Transverse colon (tissue), 4 donors: ENCODE measurements at regions not wholly inside any gene's neighbourhood (a gene's known extent, or its start where the extent isn't known, plus 50 kb on each side); places are given as distances from the start of the nearest gene placed in this dataset.

Experiments used
- DNase-seq: peaks from one replicate; pipeline ENCODE4 v3.0.0-alpha.2; 2019
- H3K27ac ChIP-seq, 4 donors: fragments of 200-600 bp; sonication (generic); 2 replicates each; pipeline ENCODE4 v1.5.1; 2016 to 2018; ENCODE audit warnings: inconsistent platforms in 4 of 4
- H3K27me3 ChIP-seq: fragments of 200-600 bp; sonication (generic); 2 replicates; pipeline ENCODE4 v1.5.1; 2017; ENCODE audit warnings: inconsistent platforms
- H3K36me3 ChIP-seq, 4 donors: fragments of 200-600 bp; sonication (generic); 2 replicates each; pipeline ENCODE4 v1.5.1; 2017 to 2019; ENCODE audit warnings: inconsistent platforms in 4 of 4
- H3K4me1 ChIP-seq, 4 donors: fragments of 200-600 bp; sonication (generic); 2 replicates each; pipeline ENCODE4 v1.5.1; 2017 to 2020; ENCODE audit warnings: inconsistent platforms in 4 of 4
- H3K4me3 ChIP-seq, 4 donors: fragments of 200-600 bp; sonication (generic); 1 replicate in 1 of 4; 2 replicates in 3 of 4; pipeline versions ENCODE4 v1.5.1 to v1.6.1; 2017 to 2019; ENCODE audit warnings: inconsistent platforms in 4 of 4
- H3K9me3 ChIP-seq, 2 donors: fragments of 200-600 bp; sonication (generic); 2 replicates each; pipeline ENCODE4 v1.5.1; 2017 to 2019; ENCODE audit warnings: inconsistent platforms in 2 of 2
- EP300 ChIP-seq: sonication (generic); formaldehyde crosslinking; IDR thresholded peaks from one replicate; pipeline ENCODE4 v1.6.1; 2017; ENCODE audit warnings: antibody characterized with exemption, low read depth
- POLR2A ChIP-seq: fragments of 450-650 bp; IDR thresholded peaks from one replicate; pipeline ENCODE4 v1.6.1; 2016; ENCODE audit warnings: antibody characterized with exemption, mild to moderate bottlenecking, moderate library complexity
- POLR2AphosphoS5 ChIP-seq, 3 donors: sonication (generic); formaldehyde crosslinking; IDR thresholded peaks; one replicate each; pipeline ENCODE4 v1.6.1; 2016; ENCODE audit warnings: antibody characterized with exemption in 3 of 3
- WGBS, 2 donors: methylation state at CpG; one replicate each; pipeline ENCODE4 v1.1.5; 2018; ENCODE audit warnings: low coverage in 1 of 2; 5-methylcytosine and 5-hydroxymethylcytosine counted together
- in situ Hi-C, 4 donors: fragments of 200-750 bp; cut with MboI; loops; one replicate each; pipeline versions ENCODE4 v1.15.0 to v1.15.1; 2017; ENCODE audit warnings: low sequenced_read_pairs in 3 of 4, low pct_ligation_motif_present in 1 of 4, low pct_unique_long_range_greater_than_20kb in 1 of 4
- intact Hi-C: fragments of 100-400 bp; cut with DNase I; formaldehyde crosslinking; loops from one replicate; pipeline ENCODE4 v1.15.1; 2023; ENCODE audit warnings: low total_unique reads
- TF ChIP-seq, protein P1 (sequence below), 5 experiments: fragments of 200-600 bp in 3 of 5; fragments of 450-650 bp in 2 of 5; sonication (generic) in 3 of 5; IDR thresholded peaks; 1 replicate in 2 of 5; 2 replicates in 3 of 5; pipeline ENCODE4 v1.5.1; 2016 to 2017; ENCODE audit warnings: antibody characterized with exemption in 5 of 5, inconsistent platforms in 3 of 5, mild to moderate bottlenecking in 2 of 5, moderate library complexity in 1 of 5

DNA sequence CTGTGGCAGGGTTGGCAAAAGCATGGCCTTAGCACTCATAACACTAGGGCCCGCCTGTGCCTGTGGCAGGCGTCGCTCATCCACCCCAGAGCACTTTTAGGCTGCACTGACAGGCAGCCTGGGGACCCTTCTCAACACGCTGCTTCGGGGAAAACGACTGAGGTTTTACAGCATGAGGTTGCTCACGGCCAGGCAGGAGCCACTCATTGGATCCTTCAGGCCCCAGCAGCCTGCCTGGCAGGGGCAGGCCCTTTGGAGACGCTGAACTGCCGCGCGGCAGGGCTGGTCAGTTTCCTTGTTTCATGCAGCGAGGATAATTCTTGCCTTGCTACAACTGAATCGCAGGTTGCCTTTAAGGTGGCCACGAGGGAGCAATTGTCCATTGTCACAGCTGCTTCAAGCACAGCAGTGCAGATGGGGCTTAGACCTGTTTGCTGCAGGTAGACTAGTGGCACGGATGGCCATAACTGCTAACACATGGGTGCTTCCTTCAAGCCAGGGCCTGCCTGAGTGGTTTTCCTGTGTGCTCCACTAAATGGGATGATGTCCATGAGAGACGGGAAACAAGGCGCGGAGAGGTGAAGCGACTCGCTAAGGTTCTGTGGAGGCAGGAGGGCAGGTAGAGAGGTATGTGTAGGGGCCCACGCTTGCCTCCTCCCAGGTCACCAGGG, 49.9 kb upstream of the HS6ST1 start:
- WGBS, 2 donors: 60 to 90% methylated on average over 2 to 21 of the region's 21 CpGs
- H3K27ac ChIP-seq: no peak overlapping the region
- H3K4me3 ChIP-seq: no peak overlapping the region
- in situ Hi-C loops (no loop called here), intact Hi-C loops (no loop called here)
- TF ChIP-seq EP300: no peak
- TF ChIP-seq POLR2AphosphoS5 (IDR thresholded peaks at IDR 0.05): no peak
- no peak for TF ChIP-seq POLR2A
- TF ChIP-seq, protein P1, sequence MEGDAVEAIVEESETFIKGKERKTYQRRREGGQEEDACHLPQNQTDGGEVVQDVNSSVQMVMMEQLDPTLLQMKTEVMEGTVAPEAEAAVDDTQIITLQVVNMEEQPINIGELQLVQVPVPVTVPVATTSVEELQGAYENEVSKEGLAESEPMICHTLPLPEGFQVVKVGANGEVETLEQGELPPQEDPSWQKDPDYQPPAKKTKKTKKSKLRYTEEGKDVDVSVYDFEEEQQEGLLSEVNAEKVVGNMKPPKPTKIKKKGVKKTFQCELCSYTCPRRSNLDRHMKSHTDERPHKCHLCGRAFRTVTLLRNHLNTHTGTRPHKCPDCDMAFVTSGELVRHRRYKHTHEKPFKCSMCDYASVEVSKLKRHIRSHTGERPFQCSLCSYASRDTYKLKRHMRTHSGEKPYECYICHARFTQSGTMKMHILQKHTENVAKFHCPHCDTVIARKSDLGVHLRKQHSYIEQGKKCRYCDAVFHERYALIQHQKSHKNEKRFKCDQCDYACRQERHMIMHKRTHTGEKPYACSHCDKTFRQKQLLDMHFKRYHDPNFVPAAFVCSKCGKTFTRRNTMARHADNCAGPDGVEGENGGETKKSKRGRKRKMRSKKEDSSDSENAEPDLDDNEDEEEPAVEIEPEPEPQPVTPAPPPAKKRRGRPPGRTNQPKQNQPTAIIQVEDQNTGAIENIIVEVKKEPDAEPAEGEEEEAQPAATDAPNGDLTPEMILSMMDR (IDR thresholded peaks at IDR 0.05): no peak
- H3K27me3 ChIP-seq: no peaks in the 10 kb centered on the region
- peaks cover 0 to 7% (median 0%) of the 10 kb centered on the region in 4 donors for H3K4me1 ChIP-seq
- DNase-seq: no peak
- no peaks in the 10 kb centered on the region for H3K36me3 ChIP-seq
- no peaks in the 10 kb centered on the region for H3K9me3 ChIP-seq

DNA sequence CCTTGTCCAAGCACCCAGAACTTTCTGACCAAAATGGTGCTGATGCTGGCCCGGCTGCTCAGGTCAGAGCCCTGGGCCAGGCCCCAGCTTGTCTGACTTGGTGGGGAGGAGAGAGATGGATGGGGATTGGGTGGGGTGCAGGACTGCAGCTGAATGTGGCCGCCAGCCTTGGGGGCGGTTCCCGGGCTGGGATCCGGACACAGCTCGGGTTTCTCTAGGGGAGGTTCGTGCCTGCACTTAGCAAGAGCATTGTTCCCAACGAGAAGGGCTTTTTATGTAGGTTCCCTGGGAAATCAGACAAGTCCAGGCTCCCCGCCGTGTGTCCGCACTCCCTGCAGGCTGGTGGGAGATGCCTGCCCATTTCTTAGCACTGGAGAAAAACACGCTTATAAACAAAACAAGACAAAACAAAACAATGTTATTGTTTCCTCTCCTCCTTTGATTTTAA, 50.5 kb upstream of the HS6ST1 start:
- DNase-seq: no peak
- Histone ChIP-seq H3K9me3 (no peaks in the 10 kb centered on the region), H3K27me3 (no peaks in the 10 kb centered on the region), H3K27ac (no peak overlapping the region), H3K4me1 (peaks cover 0 to 12% (median 2%) of the 10 kb centered on the region in 4 donors), H3K36me3 (no peaks in the 10 kb centered on the region), H3K4me3 (no peak overlapping the region)
- TF ChIP-seq, protein P1 (IDR thresholded peaks at IDR 0.05): no peak
- TF ChIP-seq POLR2A: no peak
- TF ChIP-seq POLR2AphosphoS5 (IDR thresholded peaks at IDR 0.05): no peak
- no peak for TF ChIP-seq EP300
- 76 to 80% methylated on average over 2 to 12 of the region's 12 CpGs for WGBS, 2 donors
- in situ Hi-C loops: no loop called here
- intact Hi-C loops: no loop called here

DNA sequence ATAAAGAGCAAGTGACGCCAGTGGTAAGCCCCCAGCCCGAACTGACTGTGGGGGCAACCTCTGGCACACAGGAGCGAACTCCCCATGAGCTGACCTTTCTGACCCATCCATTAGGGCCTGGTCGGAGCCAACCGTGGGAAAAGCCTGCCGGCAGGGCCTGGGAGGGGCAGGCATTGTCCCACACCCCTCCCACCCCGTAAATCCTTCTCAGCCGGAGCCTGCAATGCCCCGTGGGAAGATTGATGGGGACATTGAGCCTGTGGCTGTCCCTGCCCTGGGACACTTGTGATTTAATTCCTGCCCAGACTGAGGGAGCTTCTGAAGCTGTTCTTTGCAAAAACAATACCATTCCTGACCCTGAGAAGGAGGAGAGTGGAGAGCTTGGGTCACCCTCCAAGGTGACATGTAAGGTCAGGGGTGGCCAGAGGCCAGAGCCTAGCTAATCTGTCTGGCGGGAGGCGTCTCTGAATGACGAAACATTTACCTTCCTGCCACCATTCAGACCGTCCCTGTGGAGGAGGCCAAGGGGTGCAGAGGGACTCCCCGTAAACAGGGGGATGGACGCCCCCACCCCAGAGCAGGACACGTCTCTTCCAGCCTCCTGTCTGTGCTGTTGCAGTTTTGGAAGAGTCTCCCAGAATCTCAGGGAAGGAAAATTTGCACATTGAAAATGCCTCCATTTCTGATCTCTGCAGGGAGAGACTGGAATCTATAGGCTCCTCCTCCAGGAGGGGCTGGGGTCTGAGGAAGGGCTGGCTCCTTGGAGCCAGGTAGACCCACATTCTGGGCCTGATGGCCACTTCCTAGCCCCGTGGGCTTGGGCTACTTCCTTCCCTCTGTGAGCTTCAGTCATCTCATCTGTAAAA, 51.2 kb upstream of the HS6ST1 start:
- Histone ChIP-seq H3K4me3 (no peak overlapping the region), H3K36me3 (no peaks in the 10 kb centered on the region), H3K27ac (no peak overlapping the region), H3K4me1 (peaks cover 5 to 18% (median 8%) of the 10 kb centered on the region in 4 donors), H3K27me3 (no peaks in the 10 kb centered on the region), H3K9me3 (no peaks in the 10 kb centered on the region)
- WGBS, 2 donors: 60 to 71% methylated on average over 1 to 17 of the region's 17 CpGs
- TF ChIP-seq, protein P1 (IDR thresholded peaks at IDR 0.05): no peak
- TF ChIP-seq POLR2A (no peak), EP300 (no peak), POLR2AphosphoS5 (IDR thresholded peaks at IDR 0.05) (no peak)
- in situ Hi-C loops: no loop called here
- DNase-seq: no peak
- intact Hi-C loops: no loop called here

DNA sequence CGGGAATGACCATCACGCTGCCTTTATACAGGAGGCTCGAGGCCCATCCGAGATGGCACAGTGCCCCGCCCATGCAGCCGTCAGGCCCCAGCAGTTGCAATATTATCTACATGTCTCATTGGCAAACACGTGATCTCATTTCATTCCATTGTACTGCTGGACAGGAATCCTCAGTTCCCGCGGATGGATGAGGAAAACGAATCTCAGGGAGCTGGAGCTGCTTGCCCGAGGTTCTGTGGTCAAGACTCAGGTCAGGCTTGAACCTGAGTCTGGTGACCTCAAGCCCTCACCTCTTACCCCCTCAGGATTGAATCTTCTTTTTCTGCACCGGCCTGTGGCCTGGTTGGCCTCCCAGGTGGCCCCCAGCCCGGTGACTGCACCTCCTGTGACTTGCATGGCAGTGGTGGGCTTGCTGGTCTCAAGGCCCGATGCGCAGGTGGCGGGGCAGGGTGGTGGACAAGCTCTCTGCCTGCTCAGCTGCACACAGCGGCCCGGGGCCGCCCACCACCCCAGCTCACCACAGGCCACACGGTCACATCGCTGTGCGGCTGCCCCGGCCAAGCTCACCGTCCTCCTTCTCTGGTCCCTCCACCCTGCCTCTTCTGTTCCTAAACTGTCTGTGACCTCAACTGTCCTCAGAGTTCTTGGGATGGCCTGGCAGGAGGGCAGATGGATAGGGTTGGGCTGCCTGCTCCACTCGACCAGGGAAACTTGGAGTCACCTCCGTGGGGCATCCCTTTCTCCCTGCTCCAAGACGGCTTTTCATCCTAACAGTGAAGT, 52.0 kb upstream of the HS6ST1 start:
- TF ChIP-seq POLR2AphosphoS5 (IDR thresholded peaks at IDR 0.05) (no peak), POLR2A (no peak), EP300 (no peak)
- TF ChIP-seq, protein P1 (IDR thresholded peaks at IDR 0.05): no peak
- H3K4me1 ChIP-seq: peaks cover 8 to 20% (median 14%) of the 10 kb centered on the region in 4 donors
- in situ Hi-C loops: no loop called here
- H3K4me3 ChIP-seq: no peak overlapping the region
- no peaks in the 10 kb centered on the region for H3K27me3 ChIP-seq
- no peaks in the 10 kb centered on the region for H3K9me3 ChIP-seq
- WGBS, 2 donors: 72 to 82% methylated on average over 2 to 27 of the region's 27 CpGs
- no peak overlapping the region for H3K27ac ChIP-seq
- intact Hi-C loops: no loop called here
- DNase-seq: peak; percentile 2
- no peaks in the 10 kb centered on the region for H3K36me3 ChIP-seq
